ENCODE measurements at regions not wholly inside any gene's neighbourhood (a gene's known extent, or its start where the extent isn't known, plus 50 kb on each side); places are given as distances from the start of the nearest gene placed in this dataset.

DNA sequence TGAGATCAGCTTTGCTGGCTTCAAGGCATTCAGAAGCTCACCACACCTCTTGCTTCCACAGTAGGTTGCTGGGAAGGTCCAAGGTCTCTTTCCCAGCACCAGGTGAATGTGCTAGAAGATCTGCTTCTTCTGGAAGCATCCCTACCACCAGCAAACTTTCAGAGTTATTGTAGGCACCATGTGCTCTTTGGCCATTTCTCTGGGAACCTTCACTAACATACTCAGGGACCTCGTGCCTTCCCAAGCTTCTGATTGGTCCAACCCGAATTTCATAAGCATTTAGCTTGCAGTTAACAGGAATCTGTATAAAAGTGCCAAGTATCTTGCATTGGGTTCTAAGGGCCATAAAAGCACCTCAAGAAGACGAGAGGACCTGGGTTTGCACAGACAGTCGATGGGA lies 86.5 kb upstream of the ARL4C start:
- TF ChIP-seq, protein P1, sequence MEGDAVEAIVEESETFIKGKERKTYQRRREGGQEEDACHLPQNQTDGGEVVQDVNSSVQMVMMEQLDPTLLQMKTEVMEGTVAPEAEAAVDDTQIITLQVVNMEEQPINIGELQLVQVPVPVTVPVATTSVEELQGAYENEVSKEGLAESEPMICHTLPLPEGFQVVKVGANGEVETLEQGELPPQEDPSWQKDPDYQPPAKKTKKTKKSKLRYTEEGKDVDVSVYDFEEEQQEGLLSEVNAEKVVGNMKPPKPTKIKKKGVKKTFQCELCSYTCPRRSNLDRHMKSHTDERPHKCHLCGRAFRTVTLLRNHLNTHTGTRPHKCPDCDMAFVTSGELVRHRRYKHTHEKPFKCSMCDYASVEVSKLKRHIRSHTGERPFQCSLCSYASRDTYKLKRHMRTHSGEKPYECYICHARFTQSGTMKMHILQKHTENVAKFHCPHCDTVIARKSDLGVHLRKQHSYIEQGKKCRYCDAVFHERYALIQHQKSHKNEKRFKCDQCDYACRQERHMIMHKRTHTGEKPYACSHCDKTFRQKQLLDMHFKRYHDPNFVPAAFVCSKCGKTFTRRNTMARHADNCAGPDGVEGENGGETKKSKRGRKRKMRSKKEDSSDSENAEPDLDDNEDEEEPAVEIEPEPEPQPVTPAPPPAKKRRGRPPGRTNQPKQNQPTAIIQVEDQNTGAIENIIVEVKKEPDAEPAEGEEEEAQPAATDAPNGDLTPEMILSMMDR (IDR thresholded peaks at IDR 0.05; ENCODE audit: low read depth, low read length): no peak
- no peak for TF ChIP-seq POLR2A (IDR thresholded peaks at IDR 0.05; ENCODE audit: extremely low read depth, insufficient read length)
- TF ChIP-seq, protein P2, sequence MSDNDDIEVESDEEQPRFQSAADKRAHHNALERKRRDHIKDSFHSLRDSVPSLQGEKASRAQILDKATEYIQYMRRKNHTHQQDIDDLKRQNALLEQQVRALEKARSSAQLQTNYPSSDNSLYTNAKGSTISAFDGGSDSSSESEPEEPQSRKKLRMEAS (IDR thresholded peaks at IDR 0.05; ENCODE audit: low read depth, low read length): no peak
